ENCODE measurements at regions not wholly inside any gene's neighbourhood (a gene's known extent, or its start where the extent isn't known, plus 50 kb on each side); places are given as distances from the start of the nearest gene placed in this dataset.

DNA sequence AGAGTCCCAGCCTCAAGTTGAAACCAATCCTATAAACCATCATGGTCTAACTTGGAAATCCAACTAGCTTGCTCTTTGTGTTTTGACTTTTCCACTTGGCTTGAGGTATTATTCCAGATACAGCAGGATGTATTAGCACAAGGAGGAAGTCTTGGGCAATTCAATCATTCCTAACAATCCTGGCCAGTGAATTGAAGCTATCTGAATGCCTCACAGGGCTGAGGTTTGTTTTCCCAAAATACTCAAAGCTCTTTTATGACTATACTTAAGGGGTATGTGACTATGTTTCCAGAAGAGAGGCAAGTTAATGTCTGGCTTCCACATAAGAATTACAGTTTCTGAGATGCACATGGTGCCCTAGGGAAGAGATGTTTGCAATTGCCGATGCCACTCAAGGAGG is 66.8 kb upstream of the SH3RF1 start:
- DNase-seq (ENCODE audit: low read depth in 1 of 2, low spot score in 2 of 2) (no peak), FAIRE-seq (no peak)
- H3K27ac ChIP-seq (ENCODE audit: low read depth, low read length) = no peak overlapping the region
- peaks cover 0 to 1% (median 0%) of the 10 kb centered on the region in 4 experiments; a peak in 1 of 7 replicates for H3K27me3 ChIP-seq (replicated peaks in 1 of 4; ENCODE audit: control insufficient read depth in 3 of 4, extremely low read depth in 1 of 4, insufficient read depth in 3 of 4, low read length in 3 of 4)
- H4K20me1 ChIP-seq (replicated peaks in 1 of 2; ENCODE audit: control insufficient read depth in 1 of 2, insufficient read depth in 2 of 2, low read length in 2 of 2) = no peaks in the 10 kb centered on the region
- H2BK12ac ChIP-seq (ENCODE audit: low read depth, low read length) = no peak overlapping the region
- H2BK20ac ChIP-seq (ENCODE audit: low read length) = no peak overlapping the region
- no peaks in the 10 kb centered on the region for H3K36me3 ChIP-seq (ENCODE audit: control insufficient read depth in 2 of 4, insufficient read depth in 4 of 4, low read length in 3 of 4)
- H3K18ac ChIP-seq (ENCODE audit: extremely low read depth, low read length) = no peak overlapping the region
- H4K5ac ChIP-seq (ENCODE audit: insufficient read length, low read depth, low read length) = no peak overlapping the region
- no peak overlapping the region for H2BK15ac ChIP-seq (ENCODE audit: low read length)
- H3K4ac ChIP-seq (replicated peaks; ENCODE audit: insufficient read length, low read depth, low read length) = no peak overlapping the region
- no peak overlapping the region for H3K4me3 ChIP-seq (ENCODE audit: extremely low read depth in 1 of 4, insufficient read depth in 2 of 4, low read depth in 3 of 4, low read length in 4 of 4)
- H3K4me1 ChIP-seq (replicated peaks in 1 of 4; ENCODE audit: control insufficient read depth in 3 of 4, insufficient read depth in 4 of 4, low read length in 3 of 4) = no peaks in the 10 kb centered on the region
- no peaks in the 10 kb centered on the region for H3K23me2 ChIP-seq (ENCODE audit: low read depth, low read length)
- TF ChIP-seq CTBP2 (IDR thresholded peaks at IDR 0.05; ENCODE audit: borderline replicate concordance, insufficient read depth, insufficient read length, low read length) = no peak
- no peak for TF ChIP-seq PHF8 (conservative IDR thresholded peaks at IDR 0.05; ENCODE audit: low read depth, low read length)
- TF ChIP-seq, protein P1, sequence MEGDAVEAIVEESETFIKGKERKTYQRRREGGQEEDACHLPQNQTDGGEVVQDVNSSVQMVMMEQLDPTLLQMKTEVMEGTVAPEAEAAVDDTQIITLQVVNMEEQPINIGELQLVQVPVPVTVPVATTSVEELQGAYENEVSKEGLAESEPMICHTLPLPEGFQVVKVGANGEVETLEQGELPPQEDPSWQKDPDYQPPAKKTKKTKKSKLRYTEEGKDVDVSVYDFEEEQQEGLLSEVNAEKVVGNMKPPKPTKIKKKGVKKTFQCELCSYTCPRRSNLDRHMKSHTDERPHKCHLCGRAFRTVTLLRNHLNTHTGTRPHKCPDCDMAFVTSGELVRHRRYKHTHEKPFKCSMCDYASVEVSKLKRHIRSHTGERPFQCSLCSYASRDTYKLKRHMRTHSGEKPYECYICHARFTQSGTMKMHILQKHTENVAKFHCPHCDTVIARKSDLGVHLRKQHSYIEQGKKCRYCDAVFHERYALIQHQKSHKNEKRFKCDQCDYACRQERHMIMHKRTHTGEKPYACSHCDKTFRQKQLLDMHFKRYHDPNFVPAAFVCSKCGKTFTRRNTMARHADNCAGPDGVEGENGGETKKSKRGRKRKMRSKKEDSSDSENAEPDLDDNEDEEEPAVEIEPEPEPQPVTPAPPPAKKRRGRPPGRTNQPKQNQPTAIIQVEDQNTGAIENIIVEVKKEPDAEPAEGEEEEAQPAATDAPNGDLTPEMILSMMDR (IDR thresholded peaks at IDR 0.05; ENCODE audit: control extremely low read depth in 1 of 3, insufficient read depth in 1 of 3, low read depth in 1 of 3, low read length in 3 of 3) = no peak
- TF ChIP-seq RXRA (IDR thresholded peaks at IDR 0.05; ENCODE audit: insufficient read depth, low read depth, low read length) = no peak
- TF ChIP-seq RNF2 (IDR thresholded peaks at IDR 0.05; ENCODE audit: borderline replicate concordance, low read depth, low read length, missing control alignments, poor library complexity, severe bottlenecking) = no peak
- TF ChIP-seq SRF (IDR thresholded peaks at IDR 0.05; ENCODE audit: low read depth, low read length) = no peak
- TF ChIP-seq BACH1 (IDR thresholded peaks at IDR 0.05; ENCODE audit: low read length) = no peak
- no peak for TF ChIP-seq EP300 (IDR thresholded peaks at IDR 0.05; ENCODE audit: borderline replicate concordance in 1 of 2, low read depth in 2 of 2, low read length in 2 of 2)
- WGBS, 2 experiments (ENCODE audit: extremely low coverage in 1 of 2, insufficient coverage in 1 of 2, insufficient read length in 1 of 2, insufficient replicate concordance in 2 of 2, low coverage in 1 of 2, low lambda C conversion rate in 2 of 2, missing lambda C conversion rate in 1 of 2) = 100% methylated on average over 1 of the region's 1 CpG; no CpG with 5 or more reads in 1 of the 2 experiments
- CTCF ChIA-PET (ENCODE audit: partially characterized antibody) = interaction anchor here (0.6 kb wide), 1 partner anchor 49 kb away, joined by 4 read pairs; no protein-coding TSS in a partner anchor
- no peak overlapping the region for H2AFZ ChIP-seq (ENCODE audit: low read length)
- no peak overlapping the region for H2AK5ac ChIP-seq (ENCODE audit: low read depth, low read length)
- no peaks in the 10 kb centered on the region for H3K79me2 ChIP-seq (ENCODE audit: control insufficient read depth in 1 of 2, insufficient read depth in 2 of 2, low read length in 2 of 2)
- no peak overlapping the region for H2BK120ac ChIP-seq (replicated peaks; ENCODE audit: low read depth, low read length)
- no peak overlapping the region for H3K4me2 ChIP-seq (ENCODE audit: insufficient read depth in 1 of 2, low read depth in 2 of 2, low read length in 2 of 2)
- POLR2A ChIA-PET (ENCODE audit: partially characterized antibody) = no interaction called here
- H4K8ac ChIP-seq (ENCODE audit: extremely low read depth, insufficient read depth, low read length) = no peak overlapping the region
- H3K9ac ChIP-seq (replicated peaks in 1 of 4; ENCODE audit: extremely low read depth in 1 of 4, low read depth in 3 of 4, low read length in 3 of 4) = no peak overlapping the region
- no peaks in the 10 kb centered on the region for H3K79me1 ChIP-seq (ENCODE audit: low read depth, low read length)
- no peak overlapping the region for H3K56ac ChIP-seq (replicated peaks; ENCODE audit: insufficient read length, low read depth, low read length)
- no peak overlapping the region for H2BK5ac ChIP-seq (ENCODE audit: low read depth, low read length)
- H3K23ac ChIP-seq (ENCODE audit: insufficient read length) = no peak overlapping the region
- H3K14ac ChIP-seq (ENCODE audit: insufficient read length) = no peak overlapping the region
- H4K91ac ChIP-seq (replicated peaks; ENCODE audit: insufficient read length, low read length) = no peak overlapping the region
- H3K9me3 ChIP-seq (ENCODE audit: insufficient read depth in 2 of 2, low read depth in 1 of 2, low read length in 1 of 2) = peaks cover 0 to 3% of the 10 kb centered on the region in 2 experiments; a peak in 1 of 4 replicates
